HepG2 (cell line): ENCODE measurements at regions not wholly inside any gene's neighbourhood (a gene's known extent, or its start where the extent isn't known, plus 50 kb on each side); places are given as distances from the start of the nearest gene placed in this dataset.
"Not testable (repeated sequence)": the region's sequence is repeated elsewhere in the genome, so short reads cannot be mapped to it uniquely, and the experiment has no call there.

Experiments
- ATAC-seq: fragments of 200-7000 bp; cut with Tn5 transposase; 3 replicates; pipeline ENCODE4 v1.9.1; 2020; ENCODE audit warnings: mild to moderate bottlenecking, moderate library complexity
- BruUV-seq: library from RNA; stranded (reverse); fragments of 400-500 nt; replicated peaks from 2 replicates; lab custom pipeline; 2021; lab: Mats Ljungman, UMichigan
- CTCF ChIA-PET: fragments of 300-600 bp; formaldehyde crosslinking; extraction: SDS; loops from one replicate; lab custom pipeline; 2021; ENCODE audit warnings: low total read pairs, inconsistent platforms, low intra/inter-chr PET ratio; lab: Yijun Ruan, JAX
- POLR2A ChIA-PET: fragments of 350-600 bp; sonication (Branson Sonifier 250); formaldehyde crosslinking; loops from one replicate; lab custom pipeline; 2020; ENCODE audit warnings: antibody characterized with exemption, inconsistent platforms; lab: Yijun Ruan, JAX
- DNase-seq: peaks from one replicate; pipeline ENCODE4 v3.0.0-alpha.2; 2015; ENCODE audit warnings: low spot score
- FAIRE-seq: peaks from 3 replicates; lab custom pipeline; 2011; peaks lifted over from hg19 to GRCh38; lab: Jason Lieb, UNC
- H2AFZ ChIP-seq: one replicate; pipeline ENCODE4 v1.6.1; 2011; ENCODE audit warnings: low read length, inconsistent platforms
- H3K27ac ChIP-seq: fragments of 300-600 bp; 3 replicates; pipeline ENCODE4 v1.8.0; 2011; ENCODE audit warnings: mixed run types, mild to moderate bottlenecking, mixed read lengths, low read length, inconsistent platforms; ENCODE audit not compliant: insufficient read depth; ENCODE audit errors: extremely low read length
- H3K27me3 ChIP-seq, 2 experiments: fragments of 200-600 bp in 1 of 2; 2 replicates in 1 of 2; 3 replicates in 1 of 2; pipeline versions ENCODE4 v1.6.0 to v1.8.0; 2011; ENCODE audit warnings: low read length in 2 of 2, mild to moderate bottlenecking in 2 of 2, moderate library complexity in 2 of 2, inconsistent platforms in 1 of 2; ENCODE audit not compliant: insufficient read depth in 2 of 2, control insufficient read depth in 1 of 2
- H3K36me3 ChIP-seq, 2 experiments: fragments of 200-600 bp in 1 of 2; replicated peaks in 1 of 2; 2 replicates in 1 of 2; 3 replicates in 1 of 2; pipeline versions ENCODE4 v1.5.1 to v1.8.0; 2011; ENCODE audit warnings: low read length in 2 of 2, inconsistent platforms in 1 of 2; ENCODE audit not compliant: insufficient read depth in 2 of 2, control insufficient read depth in 1 of 2
- H3K4me1 ChIP-seq: 2 replicates; pipeline ENCODE4 v1.5.1; 2012; ENCODE audit warnings: low read length, inconsistent platforms; ENCODE audit not compliant: insufficient read depth
- H3K4me2 ChIP-seq: 2 replicates; pipeline ENCODE4 v1.6.0; 2011; ENCODE audit warnings: low read depth, low read length, inconsistent platforms
- H3K4me3 ChIP-seq, 3 experiments: fragments of 200-600 bp in 1 of 3; sonication (generic), shearing (Covaris generic) in 1 of 3; replicated peaks in 1 of 3; 2 replicates each; pipeline ENCODE4 v1.5.1; 2011 to 2016; ENCODE audit warnings: low read length in 3 of 3, inconsistent platforms in 2 of 3, low read depth in 2 of 3, mild to moderate bottlenecking in 2 of 3, control low read depth in 1 of 3, mixed read lengths in 1 of 3; ENCODE audit not compliant: insufficient read depth in 1 of 3
- H3K79me2 ChIP-seq: one replicate; pipeline ENCODE4 v1.6.1; 2011; ENCODE audit warnings: low read length, inconsistent platforms; ENCODE audit not compliant: insufficient read depth
- H3K9ac ChIP-seq: 2 replicates; pipeline ENCODE4 v1.6.0; 2011; ENCODE audit warnings: mild to moderate bottlenecking, low read depth, low read length, inconsistent platforms; ENCODE audit not compliant: insufficient read depth
- H3K9me3 ChIP-seq: 2 replicates; pipeline ENCODE4 v1.5.1; 2012; ENCODE audit warnings: mild to moderate bottlenecking, low read length
- H4K20me1 ChIP-seq: 2 replicates; pipeline ENCODE4 v1.6.0; 2011; ENCODE audit warnings: inconsistent platforms, mild to moderate bottlenecking, low read length, moderate library complexity; ENCODE audit not compliant: insufficient read depth
- AKAP8 ChIP-seq: sonication (generic); formaldehyde crosslinking; IDR thresholded peaks from 2 replicates; pipeline ENCODE4 v1.5.1; 2020; ENCODE audit warnings: mild to moderate bottlenecking, missing genetic modification reagents
- EHMT2 ChIP-seq: fragments of 200-600 bp; sonication (generic); IDR thresholded peaks from 2 replicates; pipeline ENCODE4 v1.7.0; 2017; ENCODE audit warnings: antibody characterized with exemption, low read depth, low read length, borderline replicate concordance
- FOXC1 ChIP-seq: sonication (generic); formaldehyde crosslinking; IDR thresholded peaks from 2 replicates; pipeline ENCODE4 v1.8.0; 2022; ENCODE audit warnings: mild to moderate bottlenecking, missing genetic modification reagents, borderline replicate concordance
- HOXA5 ChIP-seq: sonication (generic); formaldehyde crosslinking; IDR thresholded peaks from 2 replicates; pipeline ENCODE4 v1.4.0; 2020; ENCODE audit warnings: missing genetic modification reagents
- ISX ChIP-seq: sonication (generic); formaldehyde crosslinking; conservative IDR thresholded peaks from 2 replicates; pipeline ENCODE4 v1.5.0; 2020; ENCODE audit warnings: missing genetic modification reagents
- MTF1 ChIP-seq: sonication (generic); formaldehyde crosslinking; IDR thresholded peaks from 2 replicates; pipeline ENCODE4 v1.5.0; 2020; ENCODE audit warnings: missing genetic modification reagents
- POLR2AphosphoS5 ChIP-seq: IDR thresholded peaks from 2 replicates; pipeline ENCODE4 v1.6.1; 2012; ENCODE audit warnings: low read depth, low read length
- RERE ChIP-seq: IDR thresholded peaks from 2 replicates; pipeline ENCODE4 v1.6.1; 2016; ENCODE audit warnings: low read depth, missing genetic modification reagents, missing compliant biosample characterization
- RNF2 ChIP-seq: fragments of 450-650 bp; conservative IDR thresholded peaks from 2 replicates; pipeline ENCODE4 v1.6.1; 2016; ENCODE audit warnings: low read depth
- TAF15 ChIP-seq: fragments of 200-400 bp; formaldehyde crosslinking; IDR thresholded peaks from one replicate; pipeline ENCODE4 v1.6.1; 2018; ENCODE audit warnings: mild to moderate bottlenecking, low read depth, low read length; ENCODE audit not compliant: poor library complexity, severe bottlenecking
- ZNF18 ChIP-seq: sonication (generic); formaldehyde crosslinking; IDR thresholded peaks from 2 replicates; pipeline ENCODE4 v1.8.0; 2022; ENCODE audit warnings: mild to moderate bottlenecking, missing genetic modification reagents; ENCODE audit not compliant: insufficient replicate concordance
- ZNF569 ChIP-seq: sonication (generic); formaldehyde crosslinking; IDR thresholded peaks from 2 replicates; pipeline ENCODE4 v1.5.0; 2020; ENCODE audit warnings: mild to moderate bottlenecking, missing genetic modification reagents, moderate library complexity, borderline replicate concordance
- ZSCAN31 ChIP-seq: sonication (generic); formaldehyde crosslinking; IDR thresholded peaks from 2 replicates; pipeline ENCODE4 v1.5.0; 2020; ENCODE audit warnings: low read depth, mild to moderate bottlenecking, missing genetic modification reagents
- WGBS: methylation state at CpG from one replicate; pipeline ENCODE4 v1.1.6; 2017; ENCODE audit warnings: low lambda C conversion rate; 5-methylcytosine and 5-hydroxymethylcytosine counted together
- in situ Hi-C: cut with HindIII; loops from 2 replicates; pipeline ENCODE4 v1.10.0; 2017; ENCODE audit warnings: low pct_unique_long_range_greater_than_20kb; ENCODE audit not compliant: extremely low pct_ligation_motif_present
- intact Hi-C: fragments of 100-400 bp; cut with micrococcal nuclease; formaldehyde crosslinking; loops from one replicate; pipeline ENCODE4 v1.10.0; 2022; ENCODE audit not compliant: unreplicated experiment

GRCh38 chr13:34181256-34181655 is 363.3 kb downstream of the RFC3 start:
- H3K4me3 ChIP-seq, H3K4me1 ChIP-seq, H2AFZ ChIP-seq, FAIRE-seq, H3K27ac ChIP-seq, H3K27me3 ChIP-seq, H4K20me1 ChIP-seq, H3K9me3 ChIP-seq, ATAC-seq, POLR2A ChIA-PET, H3K4me2 ChIP-seq, intact Hi-C loops, DNase-seq, in situ Hi-C loops, CTCF ChIA-PET, H3K9ac ChIP-seq, H3K36me3 ChIP-seq, H3K79me2 ChIP-seq, BruUV-seq: not testable (repeated sequence)
- WGBS, result 53% methylated on average over 16 of the region's 16 CpGs

GRCh38 chr13:34189946-34190345 is 372.0 kb downstream of the RFC3 start:
- Histone ChIP-seq H2AFZ (no peak overlapping the region), H3K9ac (no peak overlapping the region), H3K4me3 (no peak overlapping the region), H4K20me1 (no peaks in the 10 kb centered on the region), H3K4me1 (no peaks in the 10 kb centered on the region), H3K79me2 (no peaks in the 10 kb centered on the region), H3K27me3 (no peaks in the 10 kb centered on the region), H3K9me3 (no peaks in the 10 kb centered on the region), H3K27ac (no peak overlapping the region), H3K4me2 (no peak overlapping the region), H3K36me3 (no peaks in the 10 kb centered on the region)
- in situ Hi-C loops (no loop called here), intact Hi-C loops (no loop called here)
- DNase-seq (no peak), ATAC-seq (no peak), FAIRE-seq (no peak)
- no TSS peak for BruUV-seq
- ChIA-PET POLR2A (no interaction called here), CTCF (no interaction called here)
- WGBS, result 23% methylated on average over 2 of the region's 2 CpGs
- TF ChIP-seq ZNF18 (CRISPR knock-in tag) (no peak), POLR2AphosphoS5 (no peak), ISX (CRISPR knock-in tag) (no peak), ZSCAN31 (CRISPR knock-in tag) (no peak), EHMT2 (no peak), AKAP8 (CRISPR knock-in tag) (no peak), MTF1 (CRISPR knock-in tag) (no peak), RNF2 (no peak), RERE (no peak), HOXA5 (CRISPR knock-in tag) (no peak), ZNF569 (CRISPR knock-in tag) (no peak), TAF15 (no peak), FOXC1 (CRISPR knock-in tag) (no peak)
